PC-9 (cell line): ENCODE measurements at regions not wholly inside any gene's neighbourhood (a gene's known extent, or its start where the extent isn't known, plus 50 kb on each side); places are given as distances from the start of the nearest gene placed in this dataset.
A peak's percentile ranks its signal among the peaks of the same experiment; 100 is the strongest.

Experiments
- BruUV-seq: library from RNA; stranded (reverse); fragments of 400-500 nt; replicated peaks from 2 replicates; lab custom pipeline; 2021; lab: Mats Ljungman, UMichigan
- CTCF ChIA-PET: fragments of 300-600 bp; sonication (Branson Sonifier 250); formaldehyde crosslinking; loops from one replicate; lab custom pipeline; 2022; ENCODE audit warnings: antibody characterized with exemption; lab: Charles Lee
- POLR2A ChIA-PET: fragments of 300-600 bp; sonication (Branson Sonifier 250); formaldehyde crosslinking; loops from one replicate; lab custom pipeline; 2022; ENCODE audit warnings: antibody characterized with exemption; ENCODE audit not compliant: unreplicated experiment; lab: Charles Lee
- DNase-seq, 2 experiments: peaks; one replicate each; pipeline versions ENCODE4 v3.0.0 to v3.0.0-alpha.2; 2015 to 2022; ENCODE audit warnings: mixed read lengths in 1 of 2
- H2AFZ ChIP-seq: fragments of 200-600 bp; sonication (generic); 2 replicates; pipeline ENCODE4 v1.8.1; 2017; ENCODE audit warnings: antibody characterized with exemption
- H3F3A ChIP-seq: fragments of 200-600 bp; sonication (generic); 2 replicates; pipeline ENCODE4 v1.8.1; 2017; ENCODE audit warnings: antibody characterized with exemption, mild to moderate bottlenecking, low read depth; ENCODE audit not compliant: insufficient read depth
- H3K27ac ChIP-seq: fragments of 200-600 bp; sonication (generic); 2 replicates; pipeline ENCODE4 v1.6.1; 2016; ENCODE audit warnings: mixed run types
- H3K27me3 ChIP-seq: fragments of 200-600 bp; sonication (generic); 2 replicates; pipeline ENCODE4 v1.6.1; 2016; ENCODE audit warnings: low read depth, mixed run types; ENCODE audit not compliant: insufficient read depth
- H3K36me3 ChIP-seq: fragments of 200-600 bp; sonication (generic); 2 replicates; pipeline ENCODE4 v1.6.1; 2016; ENCODE audit warnings: low read depth, mixed run types
- H3K4me1 ChIP-seq: fragments of 200-600 bp; sonication (generic); replicated peaks from 2 replicates; pipeline ENCODE4 v1.6.1; 2016; ENCODE audit warnings: mixed run types; ENCODE audit not compliant: insufficient read depth
- H3K4me2 ChIP-seq: fragments of 200-600 bp; sonication (generic); 2 replicates; pipeline ENCODE4 v1.6.1; 2017; ENCODE audit warnings: mixed run types
- H3K4me3 ChIP-seq: fragments of 200-600 bp; sonication (generic); 2 replicates; pipeline ENCODE4 v1.6.1; 2016; ENCODE audit warnings: mixed run types
- H3K79me2 ChIP-seq: fragments of 200-600 bp; sonication (generic); 2 replicates; pipeline ENCODE4 v1.6.1; 2017; ENCODE audit warnings: low read depth, mixed run types
- H3K9me2 ChIP-seq: fragments of 200-600 bp; sonication (generic); 2 replicates; pipeline ENCODE4 v1.8.1; 2017; ENCODE audit warnings: mild to moderate bottlenecking; ENCODE audit not compliant: insufficient read depth
- H3K9me3 ChIP-seq: fragments of 200-600 bp; sonication (generic); 2 replicates; pipeline ENCODE4 v1.8.1; 2016; ENCODE audit warnings: low read depth; ENCODE audit not compliant: insufficient read depth
- H4K20me1 ChIP-seq: fragments of 200-600 bp; sonication (generic); 2 replicates; pipeline ENCODE4 v1.8.1; 2017; ENCODE audit not compliant: insufficient read depth
- CTCF ChIP-seq: fragments of 200-600 bp; sonication (generic); conservative IDR thresholded peaks from 2 replicates; pipeline ENCODE4 v1.6.1; 2017; ENCODE audit warnings: mixed run types, antibody characterized with exemption, mild to moderate bottlenecking, moderate library complexity
- EZH2 ChIP-seq: fragments of 200-600 bp; sonication (generic); IDR thresholded peaks from 2 replicates; pipeline ENCODE4 v1.8.0; 2017; ENCODE audit warnings: antibody characterized with exemption, low read depth
- intact Hi-C: fragments of 100-400 bp; cut with micrococcal nuclease; formaldehyde crosslinking; loops from one replicate; pipeline ENCODE4 v1.10.0; 2022; ENCODE audit not compliant: unreplicated experiment

- DNase-seq: no peak
- H4K20me1 ChIP-seq: no peaks in the 10 kb centered on the region
- no peaks in the 10 kb centered on the region for H3K79me2 ChIP-seq
- no peaks in the 10 kb centered on the region for H3K9me2 ChIP-seq
- TF ChIP-seq CTCF (no peak), EZH2 (no peak)
- no peaks in the 10 kb centered on the region for H3K9me3 ChIP-seq
- BruUV-seq: no TSS peak
- intact Hi-C loops: no loop called here
- H3K27ac ChIP-seq: no peak overlapping the region
- H3K36me3 ChIP-seq: no peaks in the 10 kb centered on the region
- H2AFZ ChIP-seq: no peak overlapping the region
- no peaks in the 10 kb centered on the region for H3K4me1 ChIP-seq
- ChIA-PET CTCF (no interaction called here), POLR2A (no interaction called here)
- H3K27me3 ChIP-seq: no peaks in the 10 kb centered on the region
- H3K4me3 ChIP-seq: no peak overlapping the region
- no peak overlapping the region for H3K4me2 ChIP-seq
- H3F3A ChIP-seq: no peaks in the 10 kb centered on the region
Observed at GRCh38 chr18:60452421-60452820, 79.8 kb upstream of the MC4R start.

- no peaks in the 10 kb centered on the region for H3K79me2 ChIP-seq
- ChIA-PET POLR2A (no interaction called here), CTCF (no interaction called here)
- no peak overlapping the region for H3K4me3 ChIP-seq
- H3K27me3 ChIP-seq: no peaks in the 10 kb centered on the region
- intact Hi-C loops: no loop called here
- no peaks in the 10 kb centered on the region for H3K9me3 ChIP-seq
- no TSS peak for BruUV-seq
- no peak overlapping the region for H2AFZ ChIP-seq
- H3K36me3 ChIP-seq: no peaks in the 10 kb centered on the region
- DNase-seq: no peak
- H4K20me1 ChIP-seq: no peaks in the 10 kb centered on the region
- H3K4me1 ChIP-seq: no peaks in the 10 kb centered on the region
- H3K4me2 ChIP-seq: no peak overlapping the region
- H3K27ac ChIP-seq: no peak overlapping the region
- no peak for TF ChIP-seq CTCF
- TF ChIP-seq EZH2: no peak
- H3F3A ChIP-seq: no peaks in the 10 kb centered on the region
- H3K9me2 ChIP-seq: no peaks in the 10 kb centered on the region
Observed at GRCh38 chr18:60466677-60467076, 94.1 kb upstream of the MC4R start.

GRCh38 chr18:60469387-60470100, 97.0 kb upstream of the MC4R start:
- H3K4me3 ChIP-seq: no peak overlapping the region
- intact Hi-C loops: no loop called here
- H3F3A ChIP-seq: no peaks in the 10 kb centered on the region
- no peaks in the 10 kb centered on the region for H3K27me3 ChIP-seq
- H3K27ac ChIP-seq: no peak overlapping the region
- H3K79me2 ChIP-seq: no peaks in the 10 kb centered on the region
- no TSS peak for BruUV-seq
- TF ChIP-seq CTCF: no peak
- TF ChIP-seq EZH2: no peak
- ChIA-PET CTCF (no interaction called here), POLR2A (no interaction called here)
- no peaks in the 10 kb centered on the region for H3K4me1 ChIP-seq
- H3K9me2 ChIP-seq: no peaks in the 10 kb centered on the region
- H3K36me3 ChIP-seq: no peaks in the 10 kb centered on the region
- H3K9me3 ChIP-seq: no peaks in the 10 kb centered on the region; the same call in 1 of the 2 replicates
- H2AFZ ChIP-seq: peak overlapping the region; percentile 75
- H4K20me1 ChIP-seq: no peaks in the 10 kb centered on the region
- DNase-seq: no peak
- H3K4me2 ChIP-seq: peak overlapping the region; percentile 25
